GM19395 (cell line): ENCODE measurements at regions not wholly inside any gene's neighbourhood (a gene's known extent, or its start where the extent isn't known, plus 50 kb on each side); places are given as distances from the start of the nearest gene placed in this dataset.
"Not testable (repeated sequence)": the region's sequence is repeated elsewhere in the genome, so short reads cannot be mapped to it uniquely, and the experiment has no call there.

ENCODE experiments used
- ATAC-seq: cut with Tn5 transposase; IDR thresholded peaks from one replicate; pipeline ENCODE4 v1.9.1; 2021; ENCODE audit warnings: mild to moderate bottlenecking, moderate library complexity; ENCODE audit not compliant: unreplicated experiment

GRCh38 chr6:27635886-27636285 is 163.0 kb upstream of the ZNF184 start:
- not testable (repeated sequence) for ATAC-seq

- ATAC-seq: not testable (repeated sequence)
Measured at GRCh38 chr6:27633221-27633688, 160.3 kb upstream of the ZNF184 start.

- ATAC-seq: no peak
Measured at GRCh38 chr6:27631609-27631916, 158.7 kb upstream of the ZNF184 start.

- ATAC-seq: no peak
Measured at GRCh38 chr6:27630727-27631608, 158.1 kb upstream of the ZNF184 start.

GRCh38 chr6:27624694-27625262 is 151.9 kb upstream of the ZNF184 start:
- ATAC-seq: no peak

GRCh38 chr6:27623103-27623502 is 150.2 kb upstream of the ZNF184 start:
- ATAC-seq: no peak

- no peak for ATAC-seq
Measured at GRCh38 chr6:27619436-27619835, 146.5 kb upstream of the ZNF184 start.

- no peak for ATAC-seq
Measured at GRCh38 chr6:27617700-27618689, 145.1 kb upstream of the ZNF184 start.

GRCh38 chr6:27617046-27617687 is 144.3 kb upstream of the ZNF184 start:
- no peak for ATAC-seq

- ATAC-seq: no peak
Measured at GRCh38 chr6:27616328-27617045, 143.6 kb upstream of the ZNF184 start.

GRCh38 chr6:27611451-27611850 is 138.5 kb upstream of the ZNF184 start:
- no peak for ATAC-seq

GRCh38 chr6:27608916-27609883 is 136.3 kb upstream of the ZNF184 start:
- ATAC-seq: no peak

GRCh38 chr6:27605401-27606342 is 132.8 kb upstream of the ZNF184 start:
- no peak for ATAC-seq

- ATAC-seq: no peak
Measured at GRCh38 chr6:27604986-27605385, 132.1 kb upstream of the ZNF184 start.

- no peak for ATAC-seq
Measured at GRCh38 chr6:27601668-27602254, 128.9 kb upstream of the ZNF184 start.

- ATAC-seq: no peak
Measured at GRCh38 chr6:27599859-27600532, 127.1 kb upstream of the ZNF184 start.

GRCh38 chr6:27597031-27597567 is 124.2 kb upstream of the ZNF184 start:
- ATAC-seq: not testable (repeated sequence)
